Panc1 (cell line): ENCODE measurements at regions not wholly inside any gene's neighbourhood (a gene's known extent, or its start where the extent isn't known, plus 50 kb on each side); places are given as distances from the start of the nearest gene placed in this dataset.
"Not testable (repeated sequence)": the region's sequence is repeated elsewhere in the genome, so short reads cannot be mapped to it uniquely, and the experiment has no call there.

Experiments
- CTCF ChIP-seq: fragments of 450-650 bp; IDR thresholded peaks from 2 replicates; pipeline ENCODE4 v1.5.1; 2017; ENCODE audit warnings: mild to moderate bottlenecking
- POLR2AphosphoS5 ChIP-seq: IDR thresholded peaks from 2 replicates; pipeline ENCODE4 v1.6.1; 2012; ENCODE audit warnings: mild to moderate bottlenecking, low read depth, low read length, moderate library complexity
- TF ChIP-seq, protein P1 (sequence below), 2 experiments: IDR thresholded peaks; 2 replicates each; pipeline ENCODE4 v1.6.1; 2011 to 2012; ENCODE audit warnings: low read depth in 2 of 2, control low read depth in 1 of 2, low read length in 1 of 2, mild to moderate bottlenecking in 1 of 2, moderate library complexity in 1 of 2; ENCODE audit not compliant: insufficient read depth in 1 of 2

DNA sequence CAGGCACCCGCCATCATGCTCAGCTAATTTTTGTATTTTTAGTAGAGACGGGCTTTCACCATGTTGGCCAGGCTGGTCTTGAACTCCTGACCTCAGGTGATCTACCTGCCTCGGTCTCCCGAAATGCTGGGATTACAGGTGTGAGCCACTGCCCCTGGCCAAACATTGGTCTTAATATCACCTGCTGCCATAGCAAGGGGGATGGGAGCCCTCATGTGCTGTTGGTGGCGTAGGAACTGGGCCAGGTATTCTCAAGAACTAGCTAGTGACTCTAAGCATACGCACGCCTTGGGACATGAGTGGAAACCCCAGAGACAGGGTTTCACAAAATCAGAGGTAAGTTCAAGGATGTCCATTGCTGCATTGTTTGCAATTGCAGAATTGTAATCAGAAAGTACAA is 197.1 kb downstream of the ANKRD60 start:
- not testable (repeated sequence) for TF ChIP-seq CTCF, POLR2AphosphoS5
- TF ChIP-seq, protein P1, sequence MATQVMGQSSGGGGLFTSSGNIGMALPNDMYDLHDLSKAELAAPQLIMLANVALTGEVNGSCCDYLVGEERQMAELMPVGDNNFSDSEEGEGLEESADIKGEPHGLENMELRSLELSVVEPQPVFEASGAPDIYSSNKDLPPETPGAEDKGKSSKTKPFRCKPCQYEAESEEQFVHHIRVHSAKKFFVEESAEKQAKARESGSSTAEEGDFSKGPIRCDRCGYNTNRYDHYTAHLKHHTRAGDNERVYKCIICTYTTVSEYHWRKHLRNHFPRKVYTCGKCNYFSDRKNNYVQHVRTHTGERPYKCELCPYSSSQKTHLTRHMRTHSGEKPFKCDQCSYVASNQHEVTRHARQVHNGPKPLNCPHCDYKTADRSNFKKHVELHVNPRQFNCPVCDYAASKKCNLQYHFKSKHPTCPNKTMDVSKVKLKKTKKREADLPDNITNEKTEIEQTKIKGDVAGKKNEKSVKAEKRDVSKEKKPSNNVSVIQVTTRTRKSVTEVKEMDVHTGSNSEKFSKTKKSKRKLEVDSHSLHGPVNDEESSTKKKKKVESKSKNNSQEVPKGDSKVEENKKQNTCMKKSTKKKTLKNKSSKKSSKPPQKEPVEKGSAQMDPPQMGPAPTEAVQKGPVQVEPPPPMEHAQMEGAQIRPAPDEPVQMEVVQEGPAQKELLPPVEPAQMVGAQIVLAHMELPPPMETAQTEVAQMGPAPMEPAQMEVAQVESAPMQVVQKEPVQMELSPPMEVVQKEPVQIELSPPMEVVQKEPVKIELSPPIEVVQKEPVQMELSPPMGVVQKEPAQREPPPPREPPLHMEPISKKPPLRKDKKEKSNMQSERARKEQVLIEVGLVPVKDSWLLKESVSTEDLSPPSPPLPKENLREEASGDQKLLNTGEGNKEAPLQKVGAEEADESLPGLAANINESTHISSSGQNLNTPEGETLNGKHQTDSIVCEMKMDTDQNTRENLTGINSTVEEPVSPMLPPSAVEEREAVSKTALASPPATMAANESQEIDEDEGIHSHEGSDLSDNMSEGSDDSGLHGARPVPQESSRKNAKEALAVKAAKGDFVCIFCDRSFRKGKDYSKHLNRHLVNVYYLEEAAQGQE (IDR thresholded peaks at IDR 0.05; ENCODE audit: insufficient read depth in 1 of 2, low read depth in 2 of 2, low read length in 1 of 2) = not testable (repeated sequence)
